OCI-LY7 (cell line): ENCODE measurements at regions not wholly inside any gene's neighbourhood (a gene's known extent, or its start where the extent isn't known, plus 50 kb on each side); places are given as distances from the start of the nearest gene placed in this dataset.

Source experiments
- BruUV-seq: library from RNA; stranded (reverse); fragments of 400-500 nt; replicated peaks from 2 replicates; lab custom pipeline; 2021; lab: Mats Ljungman, UMichigan
- CTCF ChIA-PET: fragments of 300-600 bp; sonication (Branson Sonifier 250); formaldehyde crosslinking; loops from one replicate; lab custom pipeline; 2022; ENCODE audit warnings: antibody characterized with exemption; ENCODE audit not compliant: unreplicated experiment; lab: Charles Lee
- POLR2A ChIA-PET: fragments of 300-600 bp; sonication (Branson Sonifier 250); formaldehyde crosslinking; loops from one replicate; lab custom pipeline; 2022; ENCODE audit warnings: antibody characterized with exemption; lab: Charles Lee
- DNase-seq: peaks from one replicate; pipeline ENCODE4 v3.0.0-alpha.2; 2015; ENCODE audit warnings: low spot score
- H2AFZ ChIP-seq: fragments of 200-600 bp; sonication (generic), shearing (Covaris generic); 2 replicates; pipeline ENCODE4 v1.6.1; 2014; ENCODE audit warnings: mild to moderate bottlenecking, antibody characterized with exemption, low read length, moderate library complexity
- H3K27ac ChIP-seq: fragments of 200-600 bp; sonication (generic); 2 replicates; pipeline ENCODE4 v1.5.1; 2014; ENCODE audit warnings: mixed run types, low read depth, mild to moderate bottlenecking, moderate library complexity, low read length, inconsistent platforms; ENCODE audit not compliant: poor library complexity, severe bottlenecking
- H3K36me3 ChIP-seq: fragments of 200-600 bp; sonication (generic); 2 replicates; pipeline ENCODE4 v1.6.1; 2014; ENCODE audit warnings: mild to moderate bottlenecking, antibody characterized with exemption, low read length, moderate library complexity, mixed read lengths; ENCODE audit not compliant: insufficient read depth
- H3K4me1 ChIP-seq: fragments of 200-600 bp; sonication (generic); 2 replicates; pipeline ENCODE4 v1.5.1; 2014; ENCODE audit warnings: mild to moderate bottlenecking, low read length; ENCODE audit not compliant: insufficient read depth, poor library complexity, severe bottlenecking
- H3K4me2 ChIP-seq: fragments of 200-600 bp; sonication (generic); 2 replicates; pipeline ENCODE4 v1.6.1; 2014; ENCODE audit warnings: mild to moderate bottlenecking, low read length
- H3K4me3 ChIP-seq: fragments of 200-600 bp; sonication (generic); 2 replicates; pipeline ENCODE4 v1.5.1; 2014; ENCODE audit warnings: mild to moderate bottlenecking, low read depth, low read length; ENCODE audit not compliant: poor library complexity, severe bottlenecking
- H3K79me2 ChIP-seq: fragments of 200-600 bp; sonication (generic); 2 replicates; pipeline ENCODE4 v1.6.1; 2016; ENCODE audit warnings: low read depth, mild to moderate bottlenecking, low read length, moderate library complexity, mixed read lengths; ENCODE audit not compliant: insufficient read depth
- H3K9me2 ChIP-seq: fragments of 200-600 bp; sonication (generic); 2 replicates; pipeline ENCODE4 v1.6.1; 2016; ENCODE audit warnings: mild to moderate bottlenecking, low read length, mixed read lengths; ENCODE audit not compliant: insufficient read depth
- H3K9me3 ChIP-seq: fragments of 200-600 bp; sonication (generic); 2 replicates; pipeline ENCODE4 v1.6.1; 2014; ENCODE audit warnings: mild to moderate bottlenecking, mixed run types, low read length, mixed read lengths
- H4K20me1 ChIP-seq: fragments of 200-600 bp; sonication (generic); 2 replicates; pipeline ENCODE4 v1.6.1; 2014; ENCODE audit warnings: mild to moderate bottlenecking, antibody characterized with exemption, low read length, moderate library complexity, mixed read lengths; ENCODE audit not compliant: insufficient read depth
- CTCF ChIP-seq: fragments of 200-600 bp; sonication (generic); conservative IDR thresholded peaks from 2 replicates; pipeline ENCODE4 v1.5.1; 2014; ENCODE audit warnings: mild to moderate bottlenecking, antibody characterized with exemption, low read length, moderate library complexity, mixed read lengths
- EZH2phosphoT487 ChIP-seq: fragments of 200-600 bp; sonication (generic); IDR thresholded peaks from 2 replicates; pipeline ENCODE4 v1.6.1; 2018; ENCODE audit warnings: low read depth, borderline replicate concordance, mild to moderate bottlenecking, mixed run types, antibody characterized with exemption, low read length, moderate library complexity, mixed read lengths
- intact Hi-C: fragments of 100-400 bp; cut with micrococcal nuclease; formaldehyde crosslinking; loops from one replicate; pipeline ENCODE4 v1.10.0; 2022; ENCODE audit not compliant: unreplicated experiment

DNA sequence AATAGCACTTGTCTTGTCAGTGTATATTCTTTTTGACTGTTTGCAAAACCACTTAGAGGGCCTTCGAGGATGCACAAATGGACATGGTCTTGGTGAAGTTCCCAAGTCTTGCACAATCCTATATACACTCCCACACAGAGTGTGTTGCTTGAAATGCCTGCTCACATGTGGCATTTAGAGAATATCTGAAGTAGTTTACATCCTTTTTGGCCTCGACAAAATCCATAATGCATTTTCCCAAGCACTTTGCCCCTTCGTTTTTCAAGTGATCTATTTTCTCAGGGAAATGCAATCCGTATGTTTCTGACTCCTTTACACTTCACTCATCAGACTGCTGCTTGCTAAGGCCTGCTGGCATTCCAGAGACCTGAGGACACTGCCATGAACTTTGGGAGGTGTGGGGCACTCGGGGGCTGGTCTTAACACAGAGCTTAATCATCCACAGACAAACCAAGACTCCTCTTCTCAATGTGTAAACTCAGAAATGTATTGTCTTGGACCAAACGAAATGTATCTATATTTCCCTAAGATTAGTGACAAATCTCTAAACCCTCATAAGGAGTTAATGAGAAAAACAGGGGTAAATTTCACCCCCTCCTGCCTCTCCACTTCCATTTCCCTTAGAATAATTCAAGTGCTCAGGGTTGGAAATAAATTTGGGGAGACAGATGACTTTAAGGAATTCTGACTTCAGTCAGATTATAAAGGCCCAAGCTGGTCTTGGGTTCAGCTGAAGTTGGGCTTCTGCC is 219.3 kb upstream of the APCDD1 start:
- Histone ChIP-seq H3K4me1 (no peaks in the 10 kb centered on the region), H3K27ac (no peak overlapping the region), H3K4me3 (no peak overlapping the region), H3K36me3 (no peaks in the 10 kb centered on the region), H2AFZ (no peak overlapping the region), H3K9me2 (no peaks in the 10 kb centered on the region), H3K4me2 (no peak overlapping the region), H4K20me1 (no peaks in the 10 kb centered on the region), H3K9me3 (no peaks in the 10 kb centered on the region), H3K79me2 (no peaks in the 10 kb centered on the region)
- no peak for DNase-seq
- ChIA-PET CTCF (no interaction called here), POLR2A (no interaction called here)
- BruUV-seq = no TSS peak
- intact Hi-C loops = no loop called here
- TF ChIP-seq EZH2phosphoT487 (no peak), CTCF (no peak)

DNA sequence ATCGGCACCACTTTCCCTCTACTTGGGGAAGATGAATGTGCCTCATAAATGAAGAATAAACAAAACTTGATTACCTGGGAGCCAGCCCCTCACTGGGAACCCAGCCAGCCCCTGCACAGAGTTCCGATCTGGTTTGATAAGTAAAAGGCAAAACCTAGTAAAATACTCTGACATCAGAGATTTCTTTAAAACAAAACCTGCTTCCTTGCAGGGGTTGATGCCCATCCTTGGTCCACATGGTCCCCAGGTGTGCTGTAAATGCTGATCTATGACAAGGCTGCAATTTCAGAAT is 218.8 kb upstream of the APCDD1 start:
- Histone ChIP-seq H4K20me1 (no peaks in the 10 kb centered on the region), H3K27ac (no peak overlapping the region), H3K79me2 (no peaks in the 10 kb centered on the region), H3K4me1 (no peaks in the 10 kb centered on the region), H3K9me3 (no peaks in the 10 kb centered on the region), H3K4me2 (no peak overlapping the region), H2AFZ (no peak overlapping the region), H3K4me3 (no peak overlapping the region), H3K36me3 (no peaks in the 10 kb centered on the region), H3K9me2 (no peaks in the 10 kb centered on the region)
- no peak for DNase-seq
- no peak for TF ChIP-seq CTCF
- no peak for TF ChIP-seq EZH2phosphoT487
- intact Hi-C loops = no loop called here
- CTCF ChIA-PET = no interaction called here
- POLR2A ChIA-PET = no interaction called here
- no TSS peak for BruUV-seq

- ChIA-PET POLR2A (no interaction called here), CTCF (no interaction called here)
- H3K9me3 ChIP-seq = no peaks in the 10 kb centered on the region
- no peaks in the 10 kb centered on the region for H3K4me1 ChIP-seq
- no peak overlapping the region for H3K27ac ChIP-seq
- no peaks in the 10 kb centered on the region for H3K36me3 ChIP-seq
- H3K4me3 ChIP-seq = no peak overlapping the region
- DNase-seq = no peak
- no peaks in the 10 kb centered on the region for H4K20me1 ChIP-seq
- TF ChIP-seq EZH2phosphoT487 (no peak), CTCF (no peak)
- H2AFZ ChIP-seq = no peak overlapping the region
- no TSS peak for BruUV-seq
- intact Hi-C loops = no loop called here
- H3K4me2 ChIP-seq = no peak overlapping the region
- H3K79me2 ChIP-seq = no peaks in the 10 kb centered on the region
- no peaks in the 10 kb centered on the region for H3K9me2 ChIP-seq
Observed at GRCh38 chr18:10239103-10239502, 215.3 kb upstream of the APCDD1 start.
